ENCODE measurements at regions not wholly inside any gene's neighbourhood (a gene's known extent, or its start where the extent isn't known, plus 50 kb on each side); places are given as distances from the start of the nearest gene placed in this dataset.
A peak's percentile ranks its signal among the peaks of the same experiment; 100 is the strongest.

- Histone ChIP-seq H3K9ac (no peak overlapping the region), H3K79me2 (ENCODE audit: low read depth) (no peaks in the 10 kb centered on the region), H3K4me2 (no peak overlapping the region), H4K20me1 (ENCODE audit: low read depth) (no peaks in the 10 kb centered on the region), H3K27me3 (no peaks in the 10 kb centered on the region), H3K4me3 (no peak overlapping the region), H3K27ac (no peak overlapping the region), H2AFZ (replicated peaks) (no peak overlapping the region), H3K4me1 (peaks cover 19% of the 10 kb centered on the region), H3F3A (ENCODE audit: low read depth) (peaks cover 12% of the 10 kb centered on the region), H3K9me3 (ENCODE audit: low read depth) (no peaks in the 10 kb centered on the region), H3K36me3 (no peaks in the 10 kb centered on the region)
- no peak overlapping the region for H3K4me3 Mint-ChIP-seq
- no peak for TF ChIP-seq EZH2phosphoT487 (IDR thresholded peaks at IDR 0.05)
- TF ChIP-seq CTCF (IDR thresholded peaks at IDR 0.05): no peak
- no peak for TF ChIP-seq EZH2 (IDR thresholded peaks at IDR 0.05)
- H3K9me3 Mint-ChIP-seq: peaks cover 3% of the 10 kb centered on the region
- peaks cover 5% of the 10 kb centered on the region for H3K27me3 Mint-ChIP-seq (ENCODE audit: insufficient read depth, low read depth)
- H3K36me3 Mint-ChIP-seq: no peaks in the 10 kb centered on the region
- DNase-seq (ENCODE audit: low spot score): no peak
- H3K4me1 Mint-ChIP-seq: peaks cover 33% of the 10 kb centered on the region
- no peak overlapping the region for H3K27ac Mint-ChIP-seq
Observed at GRCh38 chr9:23542438-23542837, 283.6 kb downstream of the ELAVL2 start.

- TF ChIP-seq CTCF (IDR thresholded peaks at IDR 0.05): no peak
- no peak for TF ChIP-seq EZH2phosphoT487 (IDR thresholded peaks at IDR 0.05)
- TF ChIP-seq EZH2 (IDR thresholded peaks at IDR 0.05): no peak
Observed at GRCh38 chr9:23542927-23543326, 283.1 kb downstream of the ELAVL2 start.

GRCh38 chr9:23543419-23543818, 282.6 kb downstream of the ELAVL2 start:
- H3K36me3 ChIP-seq: no peaks in the 10 kb centered on the region
- DNase-seq (ENCODE audit: low spot score): no peak
- no peak for TF ChIP-seq CTCF (IDR thresholded peaks at IDR 0.05)
- no peak for TF ChIP-seq EZH2 (IDR thresholded peaks at IDR 0.05)
- TF ChIP-seq EZH2phosphoT487 (IDR thresholded peaks at IDR 0.05): no peak
- H3K36me3 Mint-ChIP-seq: no peaks in the 10 kb centered on the region
- peak overlapping the region; percentile 7 for H2AFZ ChIP-seq (replicated peaks)
- no peaks in the 10 kb centered on the region for H3K27me3 ChIP-seq
- H3F3A ChIP-seq (ENCODE audit: low read depth): peaks cover 2% of the 10 kb centered on the region
- no peaks in the 10 kb centered on the region for H3K9me3 ChIP-seq (ENCODE audit: low read depth)
- no peaks in the 10 kb centered on the region for H3K79me2 ChIP-seq (ENCODE audit: low read depth)
- no peak overlapping the region for H3K27ac ChIP-seq
- peaks cover 5% of the 10 kb centered on the region for H3K27me3 Mint-ChIP-seq (ENCODE audit: insufficient read depth, low read depth)
- no peak overlapping the region for H3K4me3 ChIP-seq
- peaks cover 26% of the 10 kb centered on the region for H3K4me1 Mint-ChIP-seq
- H3K4me1 ChIP-seq: peaks cover 14% of the 10 kb centered on the region
- H4K20me1 ChIP-seq (ENCODE audit: low read depth): no peaks in the 10 kb centered on the region
- H3K27ac Mint-ChIP-seq: no peak overlapping the region
- peaks cover 3% of the 10 kb centered on the region for H3K9me3 Mint-ChIP-seq
- no peak overlapping the region for H3K4me3 Mint-ChIP-seq
- no peak overlapping the region for H3K4me2 ChIP-seq
- H3K9ac ChIP-seq: no peak overlapping the region

More at GRCh38 chr9:23542927-23543326, 283.1 kb downstream of the ELAVL2 start:
- H3K27me3 ChIP-seq: no peaks in the 10 kb centered on the region
- H3K36me3 ChIP-seq: no peaks in the 10 kb centered on the region
- peaks cover 18% of the 10 kb centered on the region for H3K4me1 ChIP-seq
- Mint-ChIP-seq H3K4me1 (peaks cover 31% of the 10 kb centered on the region), H3K9me3 (peaks cover 3% of the 10 kb centered on the region), H3K27ac (no peak overlapping the region), H3K4me3 (no peak overlapping the region), H3K27me3 (ENCODE audit: insufficient read depth, low read depth) (peaks cover 5% of the 10 kb centered on the region), H3K36me3 (no peaks in the 10 kb centered on the region)
- no peaks in the 10 kb centered on the region for H3K79me2 ChIP-seq (ENCODE audit: low read depth)
- no peak overlapping the region for H3K9ac ChIP-seq
- H2AFZ ChIP-seq (replicated peaks): peak overlapping the region; percentile 7
- no peaks in the 10 kb centered on the region for H4K20me1 ChIP-seq (ENCODE audit: low read depth)
- no peak overlapping the region for H3K27ac ChIP-seq
- DNase-seq (ENCODE audit: low spot score): no peak
- no peak overlapping the region for H3K4me3 ChIP-seq
- no peak overlapping the region for H3K4me2 ChIP-seq
- no peaks in the 10 kb centered on the region for H3K9me3 ChIP-seq (ENCODE audit: low read depth)
- H3F3A ChIP-seq (ENCODE audit: low read depth): peaks cover 7% of the 10 kb centered on the region

Data from neural progenitor cell (in vitro differentiated cells).